GM12892 (cell line): ENCODE measurements at regions not wholly inside any gene's neighbourhood (a gene's known extent, or its start where the extent isn't known, plus 50 kb on each side); places are given as distances from the start of the nearest gene placed in this dataset.

ENCODE experiments used
- DNase-seq: peaks from one replicate; pipeline ENCODE4 v3.0.0; 2011; ENCODE audit not compliant: insufficient read length
- FAIRE-seq: peaks from 2 replicates; lab custom pipeline; 2011; peaks lifted over from hg19 to GRCh38; lab: Jason Lieb, UNC
- POLR2A ChIP-seq: IDR thresholded peaks from 2 replicates; pipeline ENCODE4 v1.6.1; 2011; ENCODE audit warnings: low read depth, low read length, control low read depth
- POLR2AphosphoS5 ChIP-seq: IDR thresholded peaks from 2 replicates; pipeline ENCODE4 v1.6.1; 2011; ENCODE audit warnings: low read depth, low read length, control low read depth
- TAF1 ChIP-seq: IDR thresholded peaks from 2 replicates; pipeline ENCODE4 v1.6.1; 2011; ENCODE audit warnings: low read depth, mild to moderate bottlenecking, control low read depth, low read length, borderline replicate concordance

GRCh38 chr15:70501121-70501727, 262.1 kb downstream of the UACA start:
- TF ChIP-seq POLR2AphosphoS5, result no peak
- FAIRE-seq, result no peak
- no peak for DNase-seq

GRCh38 chr15:70499791-70500190, 263.6 kb downstream of the UACA start:
- no peak for DNase-seq
- no peak for FAIRE-seq
- no peak for TF ChIP-seq TAF1
- TF ChIP-seq POLR2AphosphoS5, result no peak
- TF ChIP-seq POLR2A, result no peak

- FAIRE-seq (no peak), DNase-seq (no peak)
- TF ChIP-seq POLR2AphosphoS5 (no peak), POLR2A (no peak), TAF1 (no peak)
Observed at GRCh38 chr15:70498096-70498626, 265.2 kb downstream of the UACA start.

- DNase-seq (no peak), FAIRE-seq (no peak)
- TF ChIP-seq POLR2AphosphoS5 (no peak), POLR2A (no peak), TAF1 (no peak)
Observed at GRCh38 chr15:70497661-70498060, 265.7 kb downstream of the UACA start.

- FAIRE-seq, result no peak
- no peak for DNase-seq
Observed at GRCh38 chr15:70495991-70496599, 267.3 kb downstream of the UACA start.

GRCh38 chr15:70494852-70495571, 268.3 kb downstream of the UACA start:
- no peak for TF ChIP-seq POLR2AphosphoS5
- TF ChIP-seq POLR2A, result no peak
- no peak for TF ChIP-seq TAF1
- DNase-seq, result no peak
- FAIRE-seq, result no peak

More at GRCh38 chr15:70495991-70496599, 267.3 kb downstream of the UACA start:
- TF ChIP-seq POLR2A, result no peak
- no peak for TF ChIP-seq POLR2AphosphoS5
- no peak for TF ChIP-seq TAF1

- FAIRE-seq (no peak), DNase-seq (no peak)
- TF ChIP-seq TAF1 (no peak), POLR2AphosphoS5 (no peak), POLR2A (no peak)
Observed at GRCh38 chr15:70494517-70494851, 268.9 kb downstream of the UACA start.

GRCh38 chr15:70493787-70494516, 269.4 kb downstream of the UACA start:
- TF ChIP-seq POLR2AphosphoS5, result no peak
- no peak for TF ChIP-seq TAF1
- no peak for TF ChIP-seq POLR2A
- DNase-seq, result no peak
- FAIRE-seq, result no peak

- TF ChIP-seq POLR2A (no peak), TAF1 (no peak), POLR2AphosphoS5 (no peak)
- FAIRE-seq (peak; percentile 46), DNase-seq (no peak)
Observed at GRCh38 chr15:70493376-70493775, 270.0 kb downstream of the UACA start.

GRCh38 chr15:70492240-70493177, 270.8 kb downstream of the UACA start:
- DNase-seq, result peak; percentile 81
- TF ChIP-seq POLR2AphosphoS5 (peak; percentile 19; the same call in 1 of the 2 replicates), TAF1 (no peak)
- peak; percentile 66 for FAIRE-seq

GRCh38 chr15:70491641-70492040, 271.7 kb downstream of the UACA start:
- FAIRE-seq, result no peak
- DNase-seq, result no peak
- TF ChIP-seq POLR2AphosphoS5 (no peak), TAF1 (no peak), POLR2A (no peak)
